ENCODE measurements at regions not wholly inside any gene's neighbourhood (a gene's known extent, or its start where the extent isn't known, plus 50 kb on each side); places are given as distances from the start of the nearest gene placed in this dataset.

DNA sequence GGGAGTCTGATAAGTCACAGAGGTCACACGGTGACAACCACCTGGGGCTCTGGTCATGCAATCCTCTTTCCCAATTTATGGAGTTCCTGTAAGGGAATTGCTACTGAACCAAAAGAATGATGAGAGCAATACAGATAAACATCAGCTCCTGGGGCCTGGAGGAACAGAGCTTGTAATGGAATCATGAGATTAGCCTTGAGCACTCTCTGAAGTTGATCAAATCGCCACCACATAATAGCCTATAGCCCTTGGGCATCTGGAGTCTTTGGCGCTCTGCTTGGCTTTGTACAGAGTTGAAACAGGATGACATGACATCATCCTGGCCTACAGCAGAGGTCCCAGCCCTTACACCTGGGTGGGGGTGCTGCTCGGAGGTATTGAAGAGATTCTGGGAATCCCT, 154.3 kb upstream of the DTNBP1 start:
- TF ChIP-seq POLR2A (IDR thresholded peaks at IDR 0.05; ENCODE audit: low read length) (no peak), GATA1 (IDR thresholded peaks at IDR 0.05; ENCODE audit: low read depth, low read length) (no peak)
